Smooth muscle cell (in vitro differentiated cells): ENCODE measurements at regions not wholly inside any gene's neighbourhood (a gene's known extent, or its start where the extent isn't known, plus 50 kb on each side); places are given as distances from the start of the nearest gene placed in this dataset.

Experiments used
- DNase-seq: peaks from one replicate; lab custom pipeline; 2025; ENCODE audit not compliant: unreplicated experiment; lab: John Stamatoyannopoulos, UW
- H2AFZ ChIP-seq: fragments of 200-600 bp; sonication (generic); 2 replicates; pipeline ENCODE4 v1.6.0; 2016; ENCODE audit warnings: antibody characterized with exemption, low read depth, mild to moderate bottlenecking
- H3F3A ChIP-seq: fragments of 200-600 bp; sonication (generic); 2 replicates; pipeline ENCODE4 v1.6.0; 2017; ENCODE audit warnings: antibody characterized with exemption, low read depth
- H3K27ac ChIP-seq: fragments of 200-600 bp; sonication (generic); 2 replicates; pipeline ENCODE4 v1.5.1; 2016; ENCODE audit warnings: low read depth, mild to moderate bottlenecking
- H3K27me3 ChIP-seq: fragments of 200-600 bp; sonication (generic); 2 replicates; pipeline ENCODE4 v1.6.1; 2016; ENCODE audit warnings: low read depth, mild to moderate bottlenecking
- H3K36me3 ChIP-seq: fragments of 200-600 bp; sonication (generic); 2 replicates; pipeline ENCODE4 v1.5.1; 2016; ENCODE audit warnings: low read depth
- H3K4me1 ChIP-seq: fragments of 200-600 bp; sonication (generic); 2 replicates; pipeline ENCODE4 v1.5.1; 2016; ENCODE audit warnings: low read depth
- H3K4me2 ChIP-seq: fragments of 200-600 bp; sonication (generic); 2 replicates; pipeline ENCODE4 v1.6.0; 2016; ENCODE audit warnings: mild to moderate bottlenecking
- H3K4me3 ChIP-seq: fragments of 200-600 bp; sonication (generic); 2 replicates; pipeline ENCODE4 v1.5.1; 2016; ENCODE audit warnings: mild to moderate bottlenecking
- H3K79me2 ChIP-seq: fragments of 200-600 bp; sonication (generic); 2 replicates; pipeline ENCODE4 v1.6.0; 2016; ENCODE audit warnings: low read depth, mild to moderate bottlenecking
- H3K9ac ChIP-seq: fragments of 200-600 bp; sonication (generic); 2 replicates; pipeline ENCODE4 v1.6.0; 2016; ENCODE audit warnings: low read depth
- H3K9me3 ChIP-seq: fragments of 200-600 bp; sonication (generic); replicated peaks from 2 replicates; pipeline ENCODE4 v1.5.1; 2016; ENCODE audit warnings: low read depth
- H4K20me1 ChIP-seq: fragments of 200-600 bp; sonication (generic); 2 replicates; pipeline ENCODE4 v1.6.0; 2016; ENCODE audit warnings: low read depth
- CTCF ChIP-seq: fragments of 200-600 bp; sonication (generic); IDR thresholded peaks from 2 replicates; pipeline ENCODE4 v1.5.1; 2017; ENCODE audit warnings: borderline replicate concordance, mild to moderate bottlenecking, antibody characterized with exemption; ENCODE audit not compliant: insufficient read depth, poor library complexity, severe bottlenecking
- WGBS: methylation state at CpG from one replicate; pipeline ENCODE4 v1.1.7; 2016; ENCODE audit warnings: low lambda C conversion rate; 5-methylcytosine and 5-hydroxymethylcytosine counted together

DNA sequence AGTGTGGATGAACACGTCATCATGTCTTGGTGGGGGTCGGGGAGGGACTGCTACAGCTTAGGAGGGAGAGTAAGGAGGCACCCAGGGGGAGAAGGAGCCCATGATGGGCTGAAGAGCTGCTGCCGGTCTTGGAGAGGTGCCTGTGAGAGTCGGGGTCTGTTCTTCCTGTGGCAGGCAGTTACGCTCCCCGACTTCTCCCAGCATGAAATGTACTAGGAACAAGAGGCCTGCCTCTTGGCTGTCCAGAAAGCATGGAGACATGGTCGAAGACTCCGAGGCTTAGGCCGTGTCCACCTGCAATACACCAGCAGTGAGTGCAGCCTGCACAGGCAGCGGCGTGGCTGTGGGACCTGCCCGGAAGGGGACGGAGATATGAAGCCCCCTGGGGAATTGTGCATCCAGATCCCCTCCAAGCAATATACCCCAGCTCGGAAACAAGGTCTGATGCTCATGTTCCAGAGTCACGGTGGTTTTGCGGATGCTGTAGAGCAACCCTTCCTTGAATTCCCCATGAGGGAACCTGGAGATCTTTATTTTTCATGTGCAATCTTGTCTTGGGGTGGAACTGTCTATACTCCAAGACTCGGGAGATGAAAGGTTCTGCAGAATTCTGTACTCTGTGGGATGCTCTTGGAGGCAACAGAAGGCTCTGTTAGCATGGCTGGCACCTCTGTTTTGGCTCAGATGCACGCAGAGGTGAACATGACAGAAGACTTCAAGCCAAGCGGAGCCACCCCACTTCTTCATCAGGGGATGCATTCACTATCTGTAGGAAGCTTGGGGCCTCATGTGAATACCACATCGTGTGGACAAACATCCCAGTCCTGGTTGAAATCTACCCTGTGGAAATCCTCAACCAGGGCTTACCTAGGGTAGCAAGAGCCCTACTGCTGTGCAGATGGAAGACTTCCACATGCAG lies 374.9 kb upstream of the IRX4 start:
- H3K9ac ChIP-seq, result no peak overlapping the region
- H3K27me3 ChIP-seq, result no peaks in the 10 kb centered on the region
- H4K20me1 ChIP-seq, result no peaks in the 10 kb centered on the region
- H3K4me3 ChIP-seq, result no peak overlapping the region
- no peaks in the 10 kb centered on the region for H3K36me3 ChIP-seq
- H3K79me2 ChIP-seq, result no peaks in the 10 kb centered on the region
- H3K9me3 ChIP-seq, result no peaks in the 10 kb centered on the region
- TF ChIP-seq CTCF, result no peak
- DNase-seq, result no peak
- no peak overlapping the region for H3K27ac ChIP-seq
- no peak overlapping the region for H2AFZ ChIP-seq
- 87% methylated on average over 20 of the region's 20 CpGs for WGBS
- no peaks in the 10 kb centered on the region for H3K4me1 ChIP-seq
- no peak overlapping the region for H3K4me2 ChIP-seq
- no peaks in the 10 kb centered on the region for H3F3A ChIP-seq

DNA sequence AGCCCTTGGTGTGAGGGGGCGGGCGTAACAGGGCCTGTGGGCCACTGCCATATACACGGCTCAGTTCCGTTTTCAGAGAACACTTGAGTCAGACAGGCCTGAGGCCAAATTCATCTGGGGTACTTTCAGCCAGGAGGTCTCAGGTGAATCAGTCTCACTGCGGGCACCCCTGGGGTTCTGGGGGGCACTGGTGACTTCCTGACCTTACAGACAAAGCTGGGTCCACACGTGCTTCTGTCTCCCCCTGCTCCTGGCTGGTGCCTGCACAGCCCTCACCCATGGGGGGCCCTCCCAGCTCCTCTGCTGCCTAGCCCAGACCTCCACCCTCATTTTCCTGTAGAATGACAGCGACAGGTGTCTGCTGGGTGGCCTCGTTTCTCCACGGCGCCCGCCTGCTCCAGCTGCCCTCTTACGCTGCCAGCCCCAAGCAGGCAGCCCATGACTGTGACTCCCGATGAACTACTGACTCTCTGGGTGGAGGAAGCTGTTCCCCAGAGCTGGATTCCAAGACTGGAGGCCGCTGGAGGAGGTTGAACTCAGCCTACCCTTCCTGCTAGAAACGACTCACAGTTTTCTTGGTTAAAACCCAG lies 374.1 kb upstream of the IRX4 start:
- Histone ChIP-seq H3K79me2 (no peaks in the 10 kb centered on the region), H3K4me3 (no peak overlapping the region), H2AFZ (no peak overlapping the region), H3K36me3 (no peaks in the 10 kb centered on the region), H3K4me2 (no peak overlapping the region), H3K4me1 (no peaks in the 10 kb centered on the region), H3K27ac (no peak overlapping the region), H4K20me1 (no peaks in the 10 kb centered on the region), H3K27me3 (no peaks in the 10 kb centered on the region), H3K9ac (no peak overlapping the region), H3K9me3 (no peaks in the 10 kb centered on the region), H3F3A (no peaks in the 10 kb centered on the region)
- DNase-seq, result no peak
- 85% methylated on average over 15 of the region's 15 CpGs for WGBS
- TF ChIP-seq CTCF, result no peak

- WGBS, result 91% methylated on average over 14 of the region's 14 CpGs
- Histone ChIP-seq H3K9me3 (no peaks in the 10 kb centered on the region), H2AFZ (no peak overlapping the region), H3K4me3 (no peak overlapping the region), H4K20me1 (no peaks in the 10 kb centered on the region), H3K9ac (no peak overlapping the region), H3K36me3 (no peaks in the 10 kb centered on the region), H3K4me1 (no peaks in the 10 kb centered on the region), H3K4me2 (no peak overlapping the region), H3F3A (no peaks in the 10 kb centered on the region), H3K27me3 (no peaks in the 10 kb centered on the region), H3K79me2 (no peaks in the 10 kb centered on the region), H3K27ac (no peak overlapping the region)
- no peak for TF ChIP-seq CTCF
- DNase-seq, result no peak
Measured at GRCh38 chr5:2255915-2256690, 373.4 kb upstream of the IRX4 start.
